ENCODE measurements at regions not wholly inside any gene's neighbourhood (a gene's known extent, or its start where the extent isn't known, plus 50 kb on each side); places are given as distances from the start of the nearest gene placed in this dataset.

- TF ChIP-seq CTCF (optimal IDR thresholded peaks at IDR 0.05 in 1 of 3, IDR thresholded peaks at IDR 0.05 in 1 of 3, conservative IDR thresholded peaks at IDR 0.05 in 1 of 3; ENCODE audit: extremely low read depth in 1 of 3, insufficient read depth in 2 of 3, low read length in 3 of 3) (no peak), EZH2 (IDR thresholded peaks at IDR 0.05; ENCODE audit: low read length) (no peak)
Observed at GRCh38 chr9:108168236-108168850, 678.8 kb upstream of the KLF4 start.

Measured in keratinocyte (primary cell).